NK-92 treated with Interleukin-12 subunit alpha and Interleukin-12 subunit beta, amount 100 ng/mL, for 24 hours (cell line): ENCODE measurements at regions not wholly inside any gene's neighbourhood (a gene's known extent, or its start where the extent isn't known, plus 50 kb on each side); places are given as distances from the start of the nearest gene placed in this dataset.
"Not testable (repeated sequence)": the region's sequence is repeated elsewhere in the genome, so short reads cannot be mapped to it uniquely, and the experiment has no call there.

Experiments used
- DNase-seq: peaks from one replicate; lab custom pipeline; 2025; lab: John Stamatoyannopoulos, UW

DNA sequence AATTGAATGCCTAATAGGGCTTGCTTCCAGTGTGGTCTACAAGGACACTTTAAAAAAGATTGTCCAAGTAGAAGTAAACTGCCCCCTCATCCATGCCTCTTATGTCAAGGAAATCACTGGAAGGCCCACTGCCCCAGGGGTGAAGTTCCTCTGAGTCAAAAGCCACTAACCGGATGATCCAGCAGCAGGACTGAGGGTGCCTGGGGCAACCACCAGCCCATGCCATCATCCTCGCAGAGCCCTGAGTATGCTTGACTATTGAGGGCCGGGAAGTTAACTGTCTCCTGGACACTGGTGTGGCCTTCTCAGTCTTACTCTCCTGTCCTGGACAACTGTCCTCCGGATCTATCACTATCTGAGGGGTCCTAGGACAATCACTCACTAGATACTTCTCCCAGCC, 411.5 kb downstream of the TENT5A start:
- DNase-seq: no peak

DNA sequence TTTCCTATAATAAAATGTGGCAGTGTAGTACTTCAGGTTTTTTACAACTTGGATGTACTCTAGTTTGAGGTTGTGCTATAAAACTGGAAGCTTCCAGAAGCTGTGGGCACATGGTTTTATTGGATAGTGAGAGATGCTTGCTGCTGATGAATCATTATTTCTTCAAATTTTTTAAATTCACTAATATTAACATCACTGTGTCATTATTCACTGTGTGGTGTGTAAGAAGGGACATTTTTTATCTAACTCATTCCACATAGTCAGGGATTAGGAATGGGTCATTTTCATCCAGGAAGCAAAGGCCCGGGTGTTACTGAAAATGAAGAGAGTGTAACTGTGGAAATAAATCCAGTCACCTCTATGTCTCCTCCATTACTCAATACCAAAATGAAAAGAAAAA, 421.0 kb downstream of the TENT5A start:
- DNase-seq: no peak

DNA sequence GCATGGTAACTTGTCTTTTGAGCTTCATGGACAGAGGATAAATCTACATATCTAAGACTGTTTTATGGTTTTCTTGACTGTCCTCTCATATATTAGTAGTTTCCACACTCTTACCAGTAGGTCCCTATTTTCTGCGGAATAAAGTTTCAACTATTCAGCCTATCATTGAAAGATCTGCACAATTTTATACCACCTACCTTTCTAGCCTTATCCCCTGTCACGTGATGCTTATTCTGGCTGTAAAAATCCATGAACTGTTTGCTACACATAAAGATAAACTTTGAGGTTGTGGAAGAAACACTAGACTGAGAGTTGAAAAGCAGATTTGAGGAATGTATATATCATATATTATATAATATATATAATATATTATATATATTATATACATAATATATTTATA, 423.8 kb downstream of the TENT5A start:
- no peak for DNase-seq

DNA sequence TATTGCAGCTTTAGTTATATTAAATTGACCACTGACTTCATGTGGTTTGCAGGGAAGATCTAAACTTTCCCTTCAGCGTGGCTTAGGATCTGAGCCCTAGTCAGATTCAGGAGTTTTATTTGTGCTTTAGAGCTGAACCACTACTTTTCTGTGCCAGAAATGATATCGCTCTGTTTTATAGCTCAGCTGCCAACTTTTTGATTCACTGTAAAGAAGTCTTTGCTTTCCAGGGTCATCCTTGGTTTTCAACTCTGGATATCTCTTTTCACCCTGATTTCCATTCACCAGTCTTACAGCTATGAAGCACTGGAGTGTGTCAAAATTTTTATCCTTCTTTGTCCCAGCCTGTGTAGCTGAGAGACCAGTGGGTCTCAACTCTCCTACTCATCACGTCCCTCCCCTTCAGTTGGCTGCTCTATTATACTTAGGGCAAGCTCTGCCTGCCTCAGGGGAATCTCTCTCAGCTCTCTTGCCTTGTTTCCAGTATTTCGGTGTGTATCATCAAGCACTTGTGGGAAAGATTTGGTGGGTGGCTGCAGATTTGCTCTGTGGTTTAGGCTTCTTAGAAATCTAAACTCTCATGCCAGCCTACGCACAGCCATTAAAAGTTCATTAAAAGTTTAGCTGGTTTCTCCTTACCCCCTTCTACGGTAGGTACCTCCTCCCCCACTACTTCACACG, 425.5 kb downstream of the TENT5A start:
- no peak for DNase-seq

DNA sequence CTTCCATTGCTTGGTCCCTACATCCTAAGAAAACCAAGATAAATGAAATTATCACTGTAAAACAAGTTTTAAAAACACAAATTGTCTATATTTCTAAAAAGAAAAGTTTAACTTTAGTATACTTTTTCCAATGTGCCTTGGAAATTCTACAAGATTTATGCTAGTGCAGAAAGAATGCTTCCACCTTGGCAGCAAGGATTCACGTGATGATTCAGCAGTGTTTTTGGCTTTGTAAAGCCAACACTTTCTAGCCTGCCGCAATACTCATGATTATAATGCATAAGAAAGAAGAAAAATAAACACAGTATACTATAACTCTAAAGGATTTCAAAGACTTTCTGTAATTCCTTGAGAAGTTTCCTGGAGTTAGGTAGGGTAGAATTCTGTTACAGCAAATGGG, 442.7 kb downstream of the TENT5A start:
- no peak for DNase-seq

DNA sequence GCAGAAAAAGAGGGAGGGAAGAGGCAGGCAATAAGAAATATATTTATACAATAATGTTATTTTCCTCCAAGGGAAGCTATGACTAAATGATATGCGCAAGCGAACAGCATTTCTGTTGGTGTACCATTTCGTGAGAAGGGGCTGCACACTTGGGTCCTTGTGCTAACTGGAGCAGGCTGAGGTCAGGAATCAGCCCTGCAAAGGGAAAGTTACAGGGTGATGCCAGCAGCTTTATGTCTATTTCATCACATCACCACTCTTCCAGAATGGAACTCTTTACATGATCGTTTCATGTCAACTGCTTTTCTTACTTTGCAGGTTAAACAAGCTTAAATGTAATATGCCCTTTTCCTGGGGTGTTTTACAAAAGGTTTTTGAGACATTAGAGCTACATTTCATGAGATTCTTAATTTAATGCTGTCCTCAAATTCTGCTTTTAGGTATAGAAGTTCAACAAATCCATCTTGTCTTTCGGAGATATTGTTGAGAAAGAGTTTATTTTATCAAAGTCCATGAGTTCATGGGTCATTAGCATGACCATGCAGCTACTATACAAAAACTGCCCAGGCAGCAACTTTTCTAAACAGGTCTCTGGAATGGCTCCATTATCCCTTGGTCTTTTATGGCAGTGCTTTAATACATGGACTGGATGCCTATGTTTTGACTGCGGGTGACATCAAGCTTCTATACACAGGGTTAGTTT, 443.8 kb downstream of the TENT5A start:
- DNase-seq: no peak

DNA sequence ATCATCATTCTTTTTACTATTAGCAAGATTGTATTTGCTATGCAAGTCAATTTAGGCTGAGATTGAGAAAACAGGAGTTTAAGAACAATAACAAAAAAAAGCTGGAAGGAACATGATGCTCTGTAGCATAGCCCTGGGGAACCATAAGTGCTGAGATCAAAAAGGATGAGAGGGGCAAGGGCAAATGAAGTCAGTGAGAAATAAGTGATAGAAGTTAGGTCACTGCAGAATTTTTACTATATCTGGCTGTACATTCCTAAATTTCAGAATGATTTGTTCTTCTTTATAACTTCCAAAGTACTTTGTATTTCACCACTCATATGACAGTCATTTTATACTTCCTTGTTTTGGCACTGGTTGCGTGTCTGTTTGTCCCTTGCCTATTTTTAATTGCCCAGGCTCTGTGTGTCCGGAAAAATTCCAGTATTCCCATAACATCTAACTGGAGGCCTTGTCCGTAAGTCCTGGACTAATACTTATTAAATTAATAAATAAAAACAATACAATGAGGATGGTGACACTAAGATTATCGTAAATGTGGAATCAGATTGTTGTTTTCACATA, 444.7 kb downstream of the TENT5A start:
- DNase-seq: no peak

DNA sequence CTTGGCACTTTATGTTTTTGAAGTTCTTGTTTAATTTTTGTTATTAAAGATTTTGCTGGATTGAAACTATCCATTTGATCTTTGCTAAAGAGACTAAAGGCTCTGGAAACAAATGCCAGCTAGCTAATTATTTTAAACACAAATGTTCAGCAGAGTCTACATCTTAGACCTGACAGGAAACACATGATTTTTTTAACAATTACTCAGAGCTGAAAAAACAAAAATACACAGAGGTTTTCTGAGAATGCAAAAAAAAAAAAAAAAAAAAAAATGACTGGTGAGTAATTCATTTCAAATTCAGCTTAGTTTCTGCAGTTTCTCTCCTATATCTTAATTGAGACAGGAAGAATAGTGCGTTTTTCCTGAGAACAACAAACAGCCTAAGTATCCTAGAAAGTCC, 448.0 kb downstream of the TENT5A start:
- DNase-seq: no peak

DNA sequence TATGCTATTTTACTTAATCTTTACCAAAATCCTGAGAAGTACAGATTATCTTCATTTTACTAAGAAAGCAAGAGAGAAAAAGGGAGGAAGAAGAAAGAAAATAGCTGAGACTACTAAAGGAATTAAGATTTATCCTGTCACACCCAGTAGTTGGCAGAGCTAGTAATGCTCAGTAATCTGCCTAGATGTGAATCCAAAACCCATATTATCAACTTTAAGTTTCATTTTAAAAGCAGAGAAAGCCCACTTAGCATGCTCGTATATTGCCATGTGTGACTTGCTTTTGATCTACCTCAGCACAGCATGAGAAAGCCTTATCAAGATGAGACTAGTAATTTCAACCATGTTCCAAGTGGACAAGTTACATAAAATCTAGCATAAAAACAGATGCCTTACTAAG, 451.5 kb downstream of the TENT5A start:
- DNase-seq: no peak

DNA sequence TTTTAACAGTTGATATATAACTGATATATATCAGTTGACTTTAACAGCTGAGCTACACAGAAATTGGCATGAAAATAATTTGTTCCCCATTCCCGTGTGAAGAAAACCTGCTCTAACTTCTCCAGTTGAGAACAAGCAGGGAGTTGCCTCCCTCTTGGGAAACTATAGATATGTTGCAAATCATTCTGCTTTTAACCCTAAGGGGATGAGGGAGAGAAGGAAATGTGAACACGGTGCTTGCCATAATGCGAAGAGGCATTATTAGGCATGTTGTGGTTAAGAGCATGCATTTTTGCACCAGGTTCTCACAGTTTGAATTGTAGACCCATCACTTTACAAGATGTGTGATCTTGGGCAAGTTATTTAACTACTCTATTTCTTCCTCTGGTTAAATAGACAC, 453.7 kb downstream of the TENT5A start:
- no peak for DNase-seq

DNA sequence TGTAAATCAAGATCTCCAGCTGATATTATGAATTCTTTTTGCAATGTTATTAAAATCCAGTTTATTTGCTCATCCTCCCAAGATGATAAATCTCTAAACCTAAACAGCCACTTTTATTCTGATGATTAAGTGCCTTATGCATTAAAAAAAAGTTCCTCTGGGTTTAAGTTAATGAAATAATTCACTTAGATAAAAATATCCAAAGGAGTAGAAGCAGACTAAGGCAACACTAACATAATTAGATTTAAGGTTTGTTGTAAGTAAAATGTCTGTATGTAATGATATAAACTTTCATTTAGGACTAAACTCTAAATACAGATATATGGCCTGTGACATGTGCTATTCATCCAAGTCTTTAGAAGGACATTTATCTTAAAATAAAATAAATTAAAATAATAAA, 457.2 kb downstream of the TENT5A start:
- no peak for DNase-seq

DNA sequence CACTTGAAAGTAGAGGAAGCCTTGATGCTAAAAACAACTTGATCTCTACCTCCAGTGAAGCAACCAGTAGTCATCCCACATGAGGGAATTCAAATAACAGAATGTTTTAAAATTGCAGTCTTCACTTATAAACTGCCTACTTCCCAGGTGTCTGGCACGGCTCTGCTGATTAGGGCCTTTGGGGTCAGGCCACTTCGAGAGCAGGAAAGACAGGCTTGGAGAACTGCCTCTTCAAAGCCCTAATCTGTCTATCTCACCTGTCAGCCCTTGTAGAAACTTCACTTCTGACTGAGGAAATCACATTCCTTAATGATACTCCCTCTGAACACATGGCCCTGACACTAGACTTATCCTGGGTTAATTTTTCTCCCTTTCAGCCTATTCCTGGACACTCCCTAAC, 458.6 kb downstream of the TENT5A start:
- no peak for DNase-seq

DNA sequence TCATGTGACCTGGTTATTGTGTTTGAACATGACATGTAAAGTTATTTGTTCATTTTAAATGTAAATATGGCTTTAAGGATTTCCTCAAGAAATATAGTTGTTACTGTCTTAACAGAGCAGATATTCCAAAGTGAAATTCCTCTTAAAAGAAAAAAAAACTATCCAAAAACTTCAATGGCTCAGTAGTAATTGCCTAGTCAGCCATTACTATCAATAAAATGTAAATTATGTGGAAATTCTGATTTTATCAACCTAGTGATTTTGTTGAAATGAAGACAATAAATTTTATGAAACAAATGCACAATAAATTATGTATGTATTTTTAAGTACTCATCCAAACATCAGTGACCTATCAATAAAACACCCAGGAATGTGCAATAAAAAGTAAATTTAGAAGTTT, 463.3 kb downstream of the TENT5A start:
- no peak for DNase-seq

DNA sequence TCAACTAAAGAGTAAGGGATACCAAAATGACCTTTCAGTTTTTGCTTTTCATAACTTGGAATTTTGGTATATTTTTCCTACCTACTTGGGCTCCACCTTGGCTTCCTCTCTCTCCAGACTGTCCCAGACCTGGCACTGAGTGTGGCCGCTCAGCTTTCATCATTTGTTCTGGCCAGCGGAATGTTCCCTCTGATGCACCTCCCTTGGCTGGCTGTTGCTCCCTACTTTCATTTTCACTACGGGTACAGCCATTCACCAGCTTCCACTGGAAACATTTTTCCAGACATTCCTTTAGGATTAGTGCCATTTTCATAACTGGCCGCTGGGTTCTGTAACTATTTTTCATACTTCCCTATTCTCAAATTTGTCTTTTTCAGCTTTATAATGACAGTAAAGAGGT, 487.4 kb downstream of the TENT5A start:
- no peak for DNase-seq

DNA sequence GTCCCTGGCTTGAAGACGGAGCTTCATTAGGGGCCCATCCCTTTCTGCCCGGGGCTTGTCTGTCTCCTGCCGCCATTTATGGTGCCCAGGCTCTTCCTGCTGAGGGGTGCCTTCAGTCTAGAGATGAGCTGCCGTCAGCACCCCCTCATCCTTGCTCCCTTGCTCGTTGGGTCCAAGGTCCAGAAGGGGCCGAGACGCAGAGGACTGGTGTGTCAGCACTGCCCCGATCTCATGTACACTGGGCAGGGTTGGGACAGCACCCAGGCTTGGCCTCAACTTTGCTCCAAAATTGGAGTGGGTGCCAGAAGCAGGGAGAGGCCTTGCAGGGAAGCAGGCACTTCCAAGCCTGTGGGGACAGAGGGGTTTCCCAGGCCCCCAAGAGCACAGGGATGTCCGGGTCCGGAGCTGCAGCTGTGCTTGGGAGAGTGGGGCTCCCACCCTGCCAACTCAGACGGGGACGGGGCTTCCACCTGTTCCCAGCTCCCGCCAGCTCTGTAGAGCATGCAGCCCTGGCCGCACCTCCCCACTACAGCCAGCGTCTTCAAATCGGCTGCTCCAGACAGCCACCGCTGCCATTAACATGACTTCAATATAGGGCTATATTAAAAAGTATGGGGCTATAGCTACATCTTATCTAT, 488.8 kb downstream of the TENT5A start:
- DNase-seq: no peak

DNA sequence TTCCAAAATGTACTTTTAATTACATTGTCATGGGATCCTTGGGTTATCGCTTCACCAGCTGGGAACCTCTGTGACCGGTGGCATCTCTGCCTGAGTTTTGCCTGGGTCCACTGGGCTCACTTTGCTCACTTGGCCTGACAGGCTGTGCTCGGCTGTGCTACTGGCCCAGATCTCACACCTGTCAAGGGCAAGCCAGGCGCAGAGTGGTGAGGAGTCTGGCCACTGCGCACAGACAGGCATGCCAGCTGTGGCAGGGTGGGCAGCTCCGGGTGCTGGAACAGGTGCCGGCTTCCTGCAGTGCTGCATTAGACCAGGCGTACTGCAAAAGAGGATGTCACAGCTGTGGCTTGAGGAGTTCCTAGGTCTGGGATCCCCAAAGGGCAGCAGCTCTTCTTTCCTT, 489.8 kb downstream of the TENT5A start:
- DNase-seq: no peak

DNA sequence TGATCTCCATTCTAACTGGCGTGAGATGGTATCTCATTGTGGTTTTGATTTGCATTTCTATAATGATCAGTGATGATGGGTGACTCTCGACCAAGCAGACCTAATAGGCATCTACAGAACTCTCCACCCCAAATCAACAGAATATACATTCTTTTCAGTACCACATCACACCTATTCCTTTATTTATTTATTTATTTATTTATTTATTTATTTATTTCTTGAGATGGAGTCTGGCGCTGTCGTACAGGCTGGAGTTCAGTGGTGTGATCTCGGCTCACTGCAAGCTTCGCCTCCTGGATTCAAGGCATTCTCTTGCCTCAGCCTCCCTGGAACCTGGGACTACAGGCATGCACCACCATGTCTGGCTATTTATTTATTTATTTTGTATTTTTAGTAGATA, 496.3 kb downstream of the TENT5A start:
- not testable (repeated sequence) for DNase-seq

DNA sequence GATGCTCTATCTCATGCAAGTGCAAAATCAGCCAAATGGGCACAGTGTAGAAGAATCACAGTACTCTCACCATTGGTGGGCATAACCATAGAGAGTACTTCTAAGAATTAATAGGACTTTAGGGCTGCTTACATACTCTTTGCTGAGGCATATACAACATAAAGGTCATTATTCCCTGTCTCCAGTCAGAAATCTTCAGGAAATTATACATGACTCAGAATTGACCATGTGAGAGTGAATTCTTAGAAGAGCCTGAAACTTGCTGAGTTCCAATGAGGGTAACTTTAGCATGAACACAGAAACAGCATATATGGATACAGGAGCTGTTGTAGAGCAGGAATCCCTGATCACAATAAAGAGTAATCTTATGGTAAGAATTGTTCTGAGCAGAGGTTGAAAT, 498.7 kb downstream of the TENT5A start:
- DNase-seq: no peak

DNA sequence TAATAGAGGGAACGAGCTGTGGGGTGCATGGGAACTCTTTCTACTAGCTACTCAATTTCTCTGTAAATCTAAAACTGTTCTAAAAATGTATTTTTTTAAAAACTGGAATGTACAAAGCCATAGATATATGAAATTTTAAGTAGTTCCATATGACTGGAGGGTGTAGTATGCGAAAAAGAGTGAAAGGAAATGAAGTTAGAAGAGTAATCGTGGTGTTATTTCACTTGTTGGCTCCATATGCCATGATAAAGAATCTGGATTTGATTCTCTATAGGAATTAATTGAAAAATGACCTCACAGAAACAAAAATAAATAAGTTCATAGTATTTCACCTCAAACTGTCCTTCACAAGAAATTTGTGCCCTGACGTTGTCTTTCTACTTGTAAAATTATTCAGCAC, 500.2 kb downstream of the TENT5A start:
- DNase-seq: no peak

DNA sequence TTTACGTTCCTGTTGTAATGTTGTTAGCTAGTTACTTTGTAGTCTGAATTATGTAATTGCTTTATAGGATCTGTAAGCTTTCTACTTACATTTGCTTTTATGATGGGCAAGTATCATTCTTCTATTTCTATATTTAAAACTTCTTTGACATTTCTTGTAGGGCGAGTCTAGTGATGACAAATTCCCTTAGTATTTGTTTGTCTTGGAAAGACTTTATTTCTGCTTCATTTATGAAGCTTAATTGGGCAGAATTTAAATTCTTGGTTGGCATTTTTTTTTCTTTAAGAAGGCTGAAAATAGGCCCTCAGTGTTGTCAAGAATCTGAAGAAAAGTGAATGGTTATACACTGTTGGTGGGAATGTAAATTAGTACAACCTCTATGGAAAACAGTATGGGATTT, 506.3 kb downstream of the TENT5A start:
- DNase-seq: no peak

DNA sequence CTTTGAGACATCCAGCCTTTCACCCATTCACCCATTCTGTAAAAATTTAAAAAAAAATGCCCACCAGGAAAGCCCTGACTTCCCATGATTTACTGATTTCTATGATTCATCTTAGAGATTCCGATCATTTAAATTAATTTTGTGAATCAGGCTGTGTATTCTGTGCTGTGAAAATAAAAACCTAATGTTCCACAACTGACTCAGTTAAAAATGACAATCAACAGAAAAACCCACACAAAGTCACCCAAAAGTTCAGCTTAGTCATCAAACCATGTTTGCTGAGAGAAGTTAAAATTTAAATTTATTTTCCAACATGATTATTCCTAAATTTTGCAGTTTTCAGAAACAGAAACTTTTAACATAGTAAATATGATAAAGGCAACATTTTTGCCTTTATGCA, 509.9 kb downstream of the TENT5A start:
- no peak for DNase-seq

DNA sequence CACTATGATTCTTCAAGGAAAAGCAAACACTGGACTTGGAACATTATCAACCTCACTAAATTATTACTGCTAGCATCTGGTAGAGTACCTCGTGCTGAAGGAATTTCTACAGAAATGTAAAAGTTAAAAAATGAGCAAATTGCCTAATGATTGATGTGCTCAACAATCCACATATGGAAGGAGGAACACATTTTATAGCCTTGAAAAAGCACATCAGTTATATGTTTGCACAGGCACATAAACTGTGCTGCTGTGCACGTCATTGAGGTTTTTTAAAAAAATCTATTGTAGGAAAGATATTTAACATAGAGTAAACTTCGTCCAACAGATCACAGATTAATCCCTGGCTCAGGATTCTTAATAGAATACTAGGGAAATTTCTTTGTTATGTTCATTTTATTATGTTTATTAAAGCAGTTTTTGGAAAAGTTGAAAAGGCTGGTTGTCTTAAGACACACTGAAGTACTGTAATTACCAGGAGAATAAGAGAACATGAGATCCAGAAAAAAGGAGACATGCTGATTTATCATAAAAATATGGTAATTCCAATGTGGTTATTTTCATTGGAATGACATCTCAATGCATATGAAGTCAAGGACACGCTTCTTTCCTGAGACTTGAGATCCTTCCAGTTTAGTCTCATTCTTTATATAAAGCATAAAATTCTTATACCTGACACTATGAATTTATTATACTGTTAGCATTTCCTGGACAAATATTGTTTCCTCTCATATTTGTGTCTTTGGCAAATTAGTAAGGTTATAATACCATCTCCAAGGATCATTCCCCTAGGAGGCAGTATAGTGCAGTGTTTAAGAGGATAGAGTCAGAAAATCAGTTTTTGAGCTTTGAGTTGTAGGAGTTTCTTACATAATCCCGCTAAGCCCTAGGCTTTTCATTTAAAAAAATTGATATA, 511.1 kb downstream of the TENT5A start:
- DNase-seq: no peak
